Keratinocyte (primary cell): ENCODE measurements at regions not wholly inside any gene's neighbourhood (a gene's known extent, or its start where the extent isn't known, plus 50 kb on each side); places are given as distances from the start of the nearest gene placed in this dataset.

Experiments used
- DNase-seq: peaks from one replicate; pipeline ENCODE4 v3.0.0-alpha.2; 2011; ENCODE audit warnings: low read depth, missing footprints, low spot score
- FAIRE-seq: peaks from 2 replicates; lab custom pipeline; 2011; peaks lifted over from hg19 to GRCh38; lab: Jason Lieb, UNC
- H2AFZ ChIP-seq: 2 replicates; pipeline ENCODE4 v1.6.0; 2012; ENCODE audit warnings: low read length, control low read depth, inconsistent platforms; ENCODE audit not compliant: control insufficient read depth
- H3K27ac ChIP-seq: 2 replicates; pipeline ENCODE4 v1.5.1; 2011; ENCODE audit warnings: low read length; ENCODE audit not compliant: control insufficient read depth, insufficient read depth
- H3K27me3 ChIP-seq: 3 replicates; pipeline ENCODE4 v1.6.0; 2011; ENCODE audit warnings: low read length; ENCODE audit not compliant: control insufficient read depth, insufficient read depth; ENCODE audit errors: extremely low read depth
- H3K36me3 ChIP-seq, 2 experiments: 2 replicates in 1 of 2; 3 replicates in 1 of 2; pipeline ENCODE4 v1.5.1; 2011; ENCODE audit warnings: low read length in 2 of 2, mild to moderate bottlenecking in 1 of 2; ENCODE audit not compliant: control insufficient read depth in 2 of 2, insufficient read depth in 2 of 2; ENCODE audit errors: extremely low read depth in 1 of 2
- H3K4me1 ChIP-seq: 3 replicates; pipeline ENCODE4 v1.5.1; 2011; ENCODE audit warnings: low read length; ENCODE audit not compliant: control insufficient read depth, insufficient read depth; ENCODE audit errors: extremely low read depth
- H3K4me2 ChIP-seq: 3 replicates; pipeline ENCODE4 v1.6.0; 2011; ENCODE audit warnings: low read depth, low read length; ENCODE audit not compliant: control insufficient read depth, insufficient read depth; ENCODE audit errors: extremely low read depth
- H3K4me3 ChIP-seq, 3 experiments: fragments of 200-600 bp in 1 of 3; sonication (generic) in 1 of 3; 2 replicates in 2 of 3; 3 replicates in 1 of 3; pipeline ENCODE4 v1.5.1; 2011 to 2016; ENCODE audit warnings: low read length in 3 of 3, mild to moderate bottlenecking in 3 of 3, control low read depth in 2 of 3, inconsistent platforms in 1 of 3, low read depth in 1 of 3, mixed read lengths in 1 of 3, mixed run types in 1 of 3, moderate library complexity in 1 of 3; ENCODE audit not compliant: control insufficient read depth in 2 of 3, insufficient read depth in 2 of 3; ENCODE audit errors: extremely low read depth in 1 of 3
- H3K79me2 ChIP-seq: 2 replicates; pipeline ENCODE4 v1.6.0; 2012; ENCODE audit warnings: low read length; ENCODE audit not compliant: control insufficient read depth, insufficient read depth
- H3K9ac ChIP-seq: 3 replicates; pipeline ENCODE4 v1.6.0; 2011; ENCODE audit warnings: low read length; ENCODE audit not compliant: control insufficient read depth, insufficient read depth; ENCODE audit errors: extremely low read depth
- H3K9me1 ChIP-seq: 3 replicates; pipeline ENCODE4 v1.6.0; 2011; ENCODE audit warnings: low read length; ENCODE audit not compliant: control insufficient read depth, insufficient read depth; ENCODE audit errors: extremely low read depth
- H3K9me3 ChIP-seq: 2 replicates; pipeline ENCODE4 v1.5.1; 2012; ENCODE audit warnings: low read depth, low read length; ENCODE audit not compliant: control insufficient read depth
- H4K20me1 ChIP-seq: 3 replicates; pipeline ENCODE4 v1.6.0; 2011; ENCODE audit warnings: low read length; ENCODE audit not compliant: control insufficient read depth, insufficient read depth; ENCODE audit errors: extremely low read depth
- EZH2 ChIP-seq: IDR thresholded peaks from one replicate; pipeline ENCODE4 v1.6.1; 2012; ENCODE audit warnings: inconsistent platforms, mild to moderate bottlenecking, low read length, moderate library complexity
- dilution Hi-C: fragments of 300-500 bp; cut with MboI; formaldehyde crosslinking; loops from one replicate; pipeline ENCODE4 v1.7.0; 2020; ENCODE audit warnings: low sequenced_read_pairs; ENCODE audit not compliant: extremely low pct_ligation_motif_present
- TF ChIP-seq, protein P1 (sequence below), 3 experiments: IDR thresholded peaks in 1 of 3; conservative IDR thresholded peaks in 1 of 3; optimal IDR thresholded peaks in 1 of 3; 2 replicates in 2 of 3; 3 replicates in 1 of 3; pipeline versions ENCODE3 to v1.5.1; 2011; ENCODE audit warnings: low read length in 3 of 3, mild to moderate bottlenecking in 3 of 3, moderate library complexity in 2 of 3, control low read depth in 1 of 3, inconsistent platforms in 1 of 3; ENCODE audit not compliant: insufficient read depth in 2 of 3; ENCODE audit errors: extremely low read depth in 1 of 3

DNA sequence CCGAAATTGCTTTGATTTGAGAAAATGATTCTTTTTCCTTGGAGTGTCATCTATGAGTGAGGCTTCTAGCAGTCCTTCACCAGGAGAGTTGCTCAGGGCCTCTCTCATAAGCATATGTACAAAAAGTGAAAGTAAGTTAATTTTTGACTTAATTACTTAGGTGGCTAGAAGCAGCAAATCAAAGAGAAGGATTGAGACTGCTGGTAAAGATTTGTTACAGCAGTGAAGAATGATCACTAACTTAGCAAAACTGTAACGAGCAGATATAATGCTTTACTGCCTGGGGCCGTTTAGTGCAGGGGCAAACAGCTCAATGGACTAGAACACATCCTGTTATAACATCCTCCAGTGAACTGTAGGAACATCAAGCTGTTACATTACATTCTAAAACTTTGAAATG lies 167.8 kb upstream of the RIPOR2 start:
- Histone ChIP-seq H3K4me2 (no peak overlapping the region), H3K27me3 (no peaks in the 10 kb centered on the region), H3K4me1 (no peaks in the 10 kb centered on the region), H3K36me3 (no peaks in the 10 kb centered on the region), H3K9ac (no peak overlapping the region), H3K4me3 (no peak overlapping the region), H3K27ac (no peak overlapping the region), H2AFZ (no peak overlapping the region), H3K9me1 (no peaks in the 10 kb centered on the region), H3K79me2 (no peaks in the 10 kb centered on the region), H4K20me1 (no peaks in the 10 kb centered on the region), H3K9me3 (no peaks in the 10 kb centered on the region)
- FAIRE-seq (no peak), DNase-seq (no peak)
- TF ChIP-seq, protein P1, sequence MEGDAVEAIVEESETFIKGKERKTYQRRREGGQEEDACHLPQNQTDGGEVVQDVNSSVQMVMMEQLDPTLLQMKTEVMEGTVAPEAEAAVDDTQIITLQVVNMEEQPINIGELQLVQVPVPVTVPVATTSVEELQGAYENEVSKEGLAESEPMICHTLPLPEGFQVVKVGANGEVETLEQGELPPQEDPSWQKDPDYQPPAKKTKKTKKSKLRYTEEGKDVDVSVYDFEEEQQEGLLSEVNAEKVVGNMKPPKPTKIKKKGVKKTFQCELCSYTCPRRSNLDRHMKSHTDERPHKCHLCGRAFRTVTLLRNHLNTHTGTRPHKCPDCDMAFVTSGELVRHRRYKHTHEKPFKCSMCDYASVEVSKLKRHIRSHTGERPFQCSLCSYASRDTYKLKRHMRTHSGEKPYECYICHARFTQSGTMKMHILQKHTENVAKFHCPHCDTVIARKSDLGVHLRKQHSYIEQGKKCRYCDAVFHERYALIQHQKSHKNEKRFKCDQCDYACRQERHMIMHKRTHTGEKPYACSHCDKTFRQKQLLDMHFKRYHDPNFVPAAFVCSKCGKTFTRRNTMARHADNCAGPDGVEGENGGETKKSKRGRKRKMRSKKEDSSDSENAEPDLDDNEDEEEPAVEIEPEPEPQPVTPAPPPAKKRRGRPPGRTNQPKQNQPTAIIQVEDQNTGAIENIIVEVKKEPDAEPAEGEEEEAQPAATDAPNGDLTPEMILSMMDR (optimal IDR thresholded peaks at IDR 0.05 in 1 of 3, IDR thresholded peaks at IDR 0.05 in 1 of 3, conservative IDR thresholded peaks at IDR 0.05 in 1 of 3; ENCODE audit: extremely low read depth in 1 of 3, insufficient read depth in 2 of 3, low read length in 3 of 3), result no peak
- no peak for TF ChIP-seq EZH2
- dilution Hi-C loops, result no loop called here

DNA sequence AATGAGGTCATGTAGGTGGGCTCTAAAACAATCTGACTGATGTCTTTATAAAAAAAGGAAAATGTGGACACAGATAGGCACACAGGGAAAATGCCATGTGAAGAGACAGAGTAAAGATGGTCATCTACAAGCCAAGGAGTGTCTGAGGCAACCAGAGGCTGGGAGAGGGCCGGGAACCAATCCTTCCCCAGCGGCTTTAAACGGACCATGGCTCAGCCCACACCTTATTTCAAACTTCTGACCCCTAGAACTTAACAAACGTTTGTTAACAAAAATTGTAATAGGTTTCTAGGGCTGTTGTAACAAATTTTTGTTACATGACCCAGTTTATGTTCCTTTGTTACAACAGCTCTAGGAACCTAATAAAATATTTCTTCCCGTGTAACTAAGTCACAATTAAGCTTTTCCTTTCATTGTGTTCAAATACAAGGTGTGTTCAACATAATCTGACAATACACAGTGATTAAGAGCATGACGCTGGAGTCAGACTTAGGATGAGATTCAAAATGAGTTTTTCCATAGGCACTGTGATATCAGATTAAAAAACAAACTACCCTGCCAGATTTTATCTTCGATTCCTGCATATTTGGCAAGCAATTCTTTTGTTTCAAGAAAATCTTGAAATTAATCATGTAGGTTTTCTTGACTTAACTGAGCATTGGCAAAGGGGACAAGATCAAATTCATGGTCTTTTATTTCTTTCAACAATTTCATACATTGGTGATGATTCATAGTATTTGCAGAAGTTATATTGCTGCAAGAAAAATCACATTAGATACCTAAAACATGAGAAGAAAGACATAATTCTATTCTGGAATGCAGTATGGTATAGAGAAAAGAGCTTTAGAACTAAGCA lies 169.5 kb upstream of the RIPOR2 start:
- Histone ChIP-seq H3K4me3 (no peak overlapping the region), H3K4me1 (no peaks in the 10 kb centered on the region), H3K9ac (no peak overlapping the region), H3K27ac (no peak overlapping the region), H3K9me3 (no peaks in the 10 kb centered on the region), H3K27me3 (no peaks in the 10 kb centered on the region), H2AFZ (no peak overlapping the region), H3K36me3 (no peaks in the 10 kb centered on the region), H3K9me1 (no peaks in the 10 kb centered on the region), H4K20me1 (no peaks in the 10 kb centered on the region), H3K4me2 (no peak overlapping the region), H3K79me2 (no peaks in the 10 kb centered on the region)
- dilution Hi-C loops, result no loop called here
- TF ChIP-seq EZH2, result no peak
- TF ChIP-seq, protein P1 (optimal IDR thresholded peaks at IDR 0.05 in 1 of 3, IDR thresholded peaks at IDR 0.05 in 1 of 3, conservative IDR thresholded peaks at IDR 0.05 in 1 of 3; ENCODE audit: extremely low read depth in 1 of 3, insufficient read depth in 2 of 3, low read length in 3 of 3), result no peak
- FAIRE-seq (no peak), DNase-seq (no peak)
